ENCODE measurements at regions not wholly inside any gene's neighbourhood (a gene's known extent, or its start where the extent isn't known, plus 50 kb on each side); places are given as distances from the start of the nearest gene placed in this dataset.

- TF ChIP-seq, protein P1, sequence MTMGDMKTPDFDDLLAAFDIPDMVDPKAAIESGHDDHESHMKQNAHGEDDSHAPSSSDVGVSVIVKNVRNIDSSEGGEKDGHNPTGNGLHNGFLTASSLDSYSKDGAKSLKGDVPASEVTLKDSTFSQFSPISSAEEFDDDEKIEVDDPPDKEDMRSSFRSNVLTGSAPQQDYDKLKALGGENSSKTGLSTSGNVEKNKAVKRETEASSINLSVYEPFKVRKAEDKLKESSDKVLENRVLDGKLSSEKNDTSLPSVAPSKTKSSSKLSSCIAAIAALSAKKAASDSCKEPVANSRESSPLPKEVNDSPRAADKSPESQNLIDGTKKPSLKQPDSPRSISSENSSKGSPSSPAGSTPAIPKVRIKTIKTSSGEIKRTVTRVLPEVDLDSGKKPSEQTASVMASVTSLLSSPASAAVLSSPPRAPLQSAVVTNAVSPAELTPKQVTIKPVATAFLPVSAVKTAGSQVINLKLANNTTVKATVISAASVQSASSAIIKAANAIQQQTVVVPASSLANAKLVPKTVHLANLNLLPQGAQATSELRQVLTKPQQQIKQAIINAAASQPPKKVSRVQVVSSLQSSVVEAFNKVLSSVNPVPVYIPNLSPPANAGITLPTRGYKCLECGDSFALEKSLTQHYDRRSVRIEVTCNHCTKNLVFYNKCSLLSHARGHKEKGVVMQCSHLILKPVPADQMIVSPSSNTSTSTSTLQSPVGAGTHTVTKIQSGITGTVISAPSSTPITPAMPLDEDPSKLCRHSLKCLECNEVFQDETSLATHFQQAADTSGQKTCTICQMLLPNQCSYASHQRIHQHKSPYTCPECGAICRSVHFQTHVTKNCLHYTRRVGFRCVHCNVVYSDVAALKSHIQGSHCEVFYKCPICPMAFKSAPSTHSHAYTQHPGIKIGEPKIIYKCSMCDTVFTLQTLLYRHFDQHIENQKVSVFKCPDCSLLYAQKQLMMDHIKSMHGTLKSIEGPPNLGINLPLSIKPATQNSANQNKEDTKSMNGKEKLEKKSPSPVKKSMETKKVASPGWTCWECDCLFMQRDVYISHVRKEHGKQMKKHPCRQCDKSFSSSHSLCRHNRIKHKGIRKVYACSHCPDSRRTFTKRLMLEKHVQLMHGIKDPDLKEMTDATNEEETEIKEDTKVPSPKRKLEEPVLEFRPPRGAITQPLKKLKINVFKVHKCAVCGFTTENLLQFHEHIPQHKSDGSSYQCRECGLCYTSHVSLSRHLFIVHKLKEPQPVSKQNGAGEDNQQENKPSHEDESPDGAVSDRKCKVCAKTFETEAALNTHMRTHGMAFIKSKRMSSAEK (CRISPR knock-in tag; IDR thresholded peaks at IDR 0.05; ENCODE audit: borderline replicate concordance): no peak
- no peak for TF ChIP-seq KAT7 (CRISPR knock-in tag; IDR thresholded peaks at IDR 0.05; ENCODE audit: borderline replicate concordance)
- no peak for TF ChIP-seq IRF2 (CRISPR knock-in tag; IDR thresholded peaks at IDR 0.05; ENCODE audit: borderline replicate concordance, low read depth)
- TF ChIP-seq, protein P2, sequence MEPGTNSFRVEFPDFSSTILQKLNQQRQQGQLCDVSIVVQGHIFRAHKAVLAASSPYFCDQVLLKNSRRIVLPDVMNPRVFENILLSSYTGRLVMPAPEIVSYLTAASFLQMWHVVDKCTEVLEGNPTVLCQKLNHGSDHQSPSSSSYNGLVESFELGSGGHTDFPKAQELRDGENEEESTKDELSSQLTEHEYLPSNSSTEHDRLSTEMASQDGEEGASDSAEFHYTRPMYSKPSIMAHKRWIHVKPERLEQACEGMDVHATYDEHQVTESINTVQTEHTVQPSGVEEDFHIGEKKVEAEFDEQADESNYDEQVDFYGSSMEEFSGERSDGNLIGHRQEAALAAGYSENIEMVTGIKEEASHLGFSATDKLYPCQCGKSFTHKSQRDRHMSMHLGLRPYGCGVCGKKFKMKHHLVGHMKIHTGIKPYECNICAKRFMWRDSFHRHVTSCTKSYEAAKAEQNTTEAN (CRISPR knock-in tag; IDR thresholded peaks at IDR 0.05): no peak
- TF ChIP-seq TEAD1 (CRISPR knock-in tag; IDR thresholded peaks at IDR 0.05): no peak
Measured at GRCh38 chr14:103201801-103202200, 78.5 kb downstream of the TNFAIP2 start (continued).

- H3K27ac Mint-ChIP-seq: no peak overlapping the region
Measured at GRCh38 chr14:103204852-103205540, 81.7 kb downstream of the TNFAIP2 start.

More at GRCh38 chr14:103204852-103205540, 81.7 kb downstream of the TNFAIP2 start:
- DNase-seq (ENCODE audit: low spot score): no peak
- H3K4me1 Mint-ChIP-seq: peaks cover 7% of the 10 kb centered on the region; the same call in 1 of the 2 replicates
- ChIA-PET CTCF (interaction anchor here (1.1 to 2.0 kb wide), 2 partner anchors 64 to 100 kb away, joined by 3 to 5 read pairs; no protein-coding TSS in a partner anchor), POLR2A (interaction anchor here (0.6 kb wide), 1 partner anchor 68 kb away, joined by 4 read pairs; no protein-coding TSS in a partner anchor)
- TF ChIP-seq NFATC4 (CRISPR knock-in tag; IDR thresholded peaks at IDR 0.05) (no peak), ZNF138 (CRISPR knock-in tag; conservative IDR thresholded peaks at IDR 0.05) (no peak), ZMAT4 (CRISPR knock-in tag; IDR thresholded peaks at IDR 0.05) (no peak), ZNF396 (CRISPR knock-in tag; IDR thresholded peaks at IDR 0.05; ENCODE audit: borderline replicate concordance) (no peak), KAT7 (CRISPR knock-in tag; IDR thresholded peaks at IDR 0.05; ENCODE audit: borderline replicate concordance) (no peak), MYBL2 (CRISPR knock-in tag; IDR thresholded peaks at IDR 0.05) (no peak), SP1 (CRISPR knock-in tag; conservative IDR thresholded peaks at IDR 0.05) (no peak), NR3C1 (CRISPR knock-in tag; conservative IDR thresholded peaks at IDR 0.05; ENCODE audit: low read depth) (no peak), ZNF263 (CRISPR knock-in tag; IDR thresholded peaks at IDR 0.05; ENCODE audit: low read depth) (no peak), TP53 (CRISPR knock-in tag; IDR thresholded peaks at IDR 0.05) (no peak), ZNF121 (CRISPR knock-in tag; IDR thresholded peaks at IDR 0.05) (no peak), TEAD4 (CRISPR knock-in tag; IDR thresholded peaks at IDR 0.05) (no peak), IRF1 (CRISPR knock-in tag; IDR thresholded peaks at IDR 0.05) (no peak), MAX (CRISPR knock-in tag; IDR thresholded peaks at IDR 0.05) (no peak)
- TF ChIP-seq, protein P3, sequence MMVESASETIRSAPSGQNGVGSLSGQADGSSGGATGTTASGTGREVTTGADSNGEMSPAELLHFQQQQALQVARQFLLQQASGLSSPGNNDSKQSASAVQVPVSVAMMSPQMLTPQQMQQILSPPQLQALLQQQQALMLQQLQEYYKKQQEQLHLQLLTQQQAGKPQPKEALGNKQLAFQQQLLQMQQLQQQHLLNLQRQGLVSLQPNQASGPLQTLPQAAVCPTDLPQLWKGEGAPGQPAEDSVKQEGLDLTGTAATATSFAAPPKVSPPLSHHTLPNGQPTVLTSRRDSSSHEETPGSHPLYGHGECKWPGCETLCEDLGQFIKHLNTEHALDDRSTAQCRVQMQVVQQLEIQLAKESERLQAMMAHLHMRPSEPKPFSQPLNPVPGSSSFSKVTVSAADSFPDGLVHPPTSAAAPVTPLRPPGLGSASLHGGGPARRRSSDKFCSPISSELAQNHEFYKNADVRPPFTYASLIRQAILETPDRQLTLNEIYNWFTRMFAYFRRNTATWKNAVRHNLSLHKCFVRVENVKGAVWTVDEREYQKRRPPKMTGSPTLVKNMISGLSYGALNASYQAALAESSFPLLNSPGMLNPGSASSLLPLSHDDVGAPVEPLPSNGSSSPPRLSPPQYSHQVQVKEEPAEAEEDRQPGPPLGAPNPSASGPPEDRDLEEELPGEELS (CRISPR knock-in tag; IDR thresholded peaks at IDR 0.05): no peak
- TF ChIP-seq, protein P4, sequence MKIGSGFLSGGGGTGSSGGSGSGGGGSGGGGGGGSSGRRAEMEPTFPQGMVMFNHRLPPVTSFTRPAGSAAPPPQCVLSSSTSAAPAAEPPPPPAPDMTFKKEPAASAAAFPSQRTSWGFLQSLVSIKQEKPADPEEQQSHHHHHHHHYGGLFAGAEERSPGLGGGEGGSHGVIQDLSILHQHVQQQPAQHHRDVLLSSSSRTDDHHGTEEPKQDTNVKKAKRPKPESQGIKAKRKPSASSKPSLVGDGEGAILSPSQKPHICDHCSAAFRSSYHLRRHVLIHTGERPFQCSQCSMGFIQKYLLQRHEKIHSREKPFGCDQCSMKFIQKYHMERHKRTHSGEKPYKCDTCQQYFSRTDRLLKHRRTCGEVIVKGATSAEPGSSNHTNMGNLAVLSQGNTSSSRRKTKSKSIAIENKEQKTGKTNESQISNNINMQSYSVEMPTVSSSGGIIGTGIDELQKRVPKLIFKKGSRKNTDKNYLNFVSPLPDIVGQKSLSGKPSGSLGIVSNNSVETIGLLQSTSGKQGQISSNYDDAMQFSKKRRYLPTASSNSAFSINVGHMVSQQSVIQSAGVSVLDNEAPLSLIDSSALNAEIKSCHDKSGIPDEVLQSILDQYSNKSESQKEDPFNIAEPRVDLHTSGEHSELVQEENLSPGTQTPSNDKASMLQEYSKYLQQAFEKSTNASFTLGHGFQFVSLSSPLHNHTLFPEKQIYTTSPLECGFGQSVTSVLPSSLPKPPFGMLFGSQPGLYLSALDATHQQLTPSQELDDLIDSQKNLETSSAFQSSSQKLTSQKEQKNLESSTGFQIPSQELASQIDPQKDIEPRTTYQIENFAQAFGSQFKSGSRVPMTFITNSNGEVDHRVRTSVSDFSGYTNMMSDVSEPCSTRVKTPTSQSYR (CRISPR knock-in tag; IDR thresholded peaks at IDR 0.05): no peak
- ATAC-seq: no peak
- H3K36me3 Mint-ChIP-seq: peaks cover 31% of the 10 kb centered on the region
- H3K9me3 Mint-ChIP-seq: peaks cover 38% of the 10 kb centered on the region
- no peak overlapping the region for H3K4me3 Mint-ChIP-seq
- H3K27me3 Mint-ChIP-seq (ENCODE audit: low read depth): peaks cover 65% of the 10 kb centered on the region

Data from WTC11 (cell line).